ENCODE measurements at regions not wholly inside any gene's neighbourhood (a gene's known extent, or its start where the extent isn't known, plus 50 kb on each side); places are given as distances from the start of the nearest gene placed in this dataset.
"Not testable (repeated sequence)": the region's sequence is repeated elsewhere in the genome, so short reads cannot be mapped to it uniquely, and the experiment has no call there.

GRCh38 chr4:23976423-23976822, 86.6 kb upstream of the PPARGC1A start:
- no peak for DNase-seq

GRCh38 chr4:23973308-23973855, 83.5 kb upstream of the PPARGC1A start:
- DNase-seq = no peak

GRCh38 chr4:23972805-23973204, 83.0 kb upstream of the PPARGC1A start:
- DNase-seq = no peak

GRCh38 chr4:23972187-23972586, 82.3 kb upstream of the PPARGC1A start:
- DNase-seq = no peak

GRCh38 chr4:23970201-23970850, 80.5 kb upstream of the PPARGC1A start:
- no peak for DNase-seq

- no peak for DNase-seq
These were observed 79.8 kb upstream of the PPARGC1A start for GRCh38 chr4:23969635-23970145.

GRCh38 chr4:23967281-23967680, 77.4 kb upstream of the PPARGC1A start:
- DNase-seq = no peak

- DNase-seq = no peak
These were observed 76.9 kb upstream of the PPARGC1A start for GRCh38 chr4:23966725-23967124.

- DNase-seq = peak; percentile 9
These were observed 72.6 kb upstream of the PPARGC1A start for GRCh38 chr4:23962462-23962861.

- not testable (repeated sequence) for DNase-seq
These were observed 71.5 kb upstream of the PPARGC1A start for GRCh38 chr4:23961395-23961794.

- no peak for DNase-seq
These were observed 69.7 kb upstream of the PPARGC1A start for GRCh38 chr4:23959396-23960148.

GRCh38 chr4:23958749-23959148, 68.9 kb upstream of the PPARGC1A start:
- no peak for DNase-seq

- no peak for DNase-seq
These were observed 67.6 kb upstream of the PPARGC1A start for GRCh38 chr4:23957465-23957864.

GRCh38 chr4:23956601-23957364, 66.9 kb upstream of the PPARGC1A start:
- no peak for DNase-seq

GRCh38 chr4:23952258-23952657, 62.4 kb upstream of the PPARGC1A start:
- DNase-seq = no peak

GRCh38 chr4:23947826-23948225, 58.0 kb upstream of the PPARGC1A start:
- no peak for DNase-seq

- DNase-seq = no peak
These were observed 56.5 kb upstream of the PPARGC1A start for GRCh38 chr4:23946299-23946698.

- no peak for DNase-seq
These were observed 55.7 kb upstream of the PPARGC1A start for GRCh38 chr4:23945451-23946017.

- DNase-seq = not testable (repeated sequence)
These were observed 54.7 kb upstream of the PPARGC1A start for GRCh38 chr4:23944556-23944955.

- DNase-seq = no peak
These were observed 53.6 kb upstream of the PPARGC1A start for GRCh38 chr4:23943478-23943877.

- DNase-seq = no peak
These were observed 52.6 kb upstream of the PPARGC1A start for GRCh38 chr4:23942471-23942870.

All from NCI-H510A treated with DMSO at 0.1 percent for 48 hours (cell line).